Esophagus squamous epithelium (tissue), 4 donors: ENCODE measurements at regions not wholly inside any gene's neighbourhood (a gene's known extent, or its start where the extent isn't known, plus 50 kb on each side); places are given as distances from the start of the nearest gene placed in this dataset.

ENCODE experiments used
- CTCF ChIP-seq, 6 experiments: fragments of 450-650 bp in 4 of 6; fragments of 200-600 bp in 2 of 6; sonication (generic) in 2 of 6; IDR thresholded peaks; one replicate each; pipeline ENCODE4 v1.5.1; 2016 to 2019; ENCODE audit warnings: antibody characterized with exemption in 6 of 6, mild to moderate bottlenecking in 4 of 6, moderate library complexity in 4 of 6
- POLR2A ChIP-seq, 4 donors: fragments of 450-650 bp; IDR thresholded peaks; one replicate each; pipeline ENCODE4 v1.6.1; 2017; ENCODE audit warnings: antibody characterized with exemption in 4 of 4, mild to moderate bottlenecking in 4 of 4, moderate library complexity in 3 of 4

- TF ChIP-seq CTCF (IDR thresholded peaks at IDR 0.05) (no peak), POLR2A (IDR thresholded peaks at IDR 0.05) (no peak)
Observed at GRCh38 chr6:130754786-130755367, 72.3 kb upstream of the SMLR1 start.
